SK-N-SH (cell line): ENCODE measurements at regions not wholly inside any gene's neighbourhood (a gene's known extent, or its start where the extent isn't known, plus 50 kb on each side); places are given as distances from the start of the nearest gene placed in this dataset.
"Not testable (repeated sequence)": the region's sequence is repeated elsewhere in the genome, so short reads cannot be mapped to it uniquely, and the experiment has no call there.

ENCODE experiments used
- CTCF ChIA-PET: fragments of 300-600, 350-600 bp; formaldehyde crosslinking; extraction: SDS; loops from one replicate; lab custom pipeline; 2021; lab: Yijun Ruan, JAX
- POLR2A ChIA-PET: fragments of 350-600 bp; sonication (Branson Sonifier 250); formaldehyde crosslinking; extraction: SDS; loops from one replicate; lab custom pipeline; 2020; ENCODE audit warnings: antibody characterized with exemption, inconsistent platforms; lab: Yijun Ruan, JAX
- DNase-seq: peaks from one replicate; pipeline ENCODE4 v3.0.0; 2012
- H2AFZ ChIP-seq: fragments of 200-600 bp; sonication (generic); 2 replicates; pipeline ENCODE4 v1.8.1; 2016; ENCODE audit warnings: antibody characterized with exemption, mild to moderate bottlenecking, low read depth
- H3F3A ChIP-seq: fragments of 200-600 bp; sonication (generic); replicated peaks from 2 replicates; pipeline ENCODE3; 2016; ENCODE audit warnings: antibody characterized with exemption, mild to moderate bottlenecking; ENCODE audit not compliant: insufficient read depth
- H3K27ac ChIP-seq, 2 experiments: fragments of 200-500 bp in 1 of 2; fragments of 200-600 bp in 1 of 2; sonication (Bioruptor generic) in 1 of 2; sonication (generic), shearing (Covaris generic) in 1 of 2; 2 replicates each; pipeline versions ENCODE4 v1.5.1 to v1.6.1; 2014 to 2016; ENCODE audit warnings: low read depth in 2 of 2, inconsistent platforms in 1 of 2, low read length in 1 of 2, mild to moderate bottlenecking in 1 of 2, mixed read lengths in 1 of 2
- H3K27me3 ChIP-seq: fragments of 200-600 bp; sonication (generic), shearing (Covaris generic); 2 replicates; pipeline ENCODE4 v1.6.1; 2016; ENCODE audit warnings: mixed run types; ENCODE audit not compliant: insufficient read depth
- H3K36me3 ChIP-seq, 2 experiments: fragments of 200-500 bp in 1 of 2; fragments of 200-600 bp in 1 of 2; sonication (Bioruptor generic) in 1 of 2; sonication (generic) in 1 of 2; replicated peaks in 1 of 2; 2 replicates each; pipeline versions ENCODE3 to v1.5.1; 2014 to 2016; ENCODE audit warnings: low read length in 1 of 2, mild to moderate bottlenecking in 1 of 2; ENCODE audit not compliant: insufficient read depth in 2 of 2, control insufficient read depth in 1 of 2
- H3K4me1 ChIP-seq, 2 experiments: fragments of 200-500 bp in 1 of 2; fragments of 200-600 bp in 1 of 2; sonication (Bioruptor generic) in 1 of 2; sonication (generic), shearing (Covaris generic) in 1 of 2; 2 replicates each; pipeline versions ENCODE4 v1.5.1 to v1.6.1; 2014 to 2016; ENCODE audit warnings: low read depth in 1 of 2, low read length in 1 of 2, mixed run types in 1 of 2; ENCODE audit not compliant: insufficient read depth in 2 of 2, control insufficient read depth in 1 of 2
- H3K4me2 ChIP-seq: fragments of 200-600 bp; sonication (generic), shearing (Covaris generic); 2 replicates; pipeline ENCODE4 v1.6.1; 2017; ENCODE audit warnings: mixed run types
- H3K4me3 ChIP-seq, 2 experiments: fragments of 200-500 bp in 1 of 2; fragments of 200-600 bp in 1 of 2; sonication (Bioruptor generic) in 1 of 2; sonication (generic), shearing (Covaris generic) in 1 of 2; 2 replicates each; pipeline versions ENCODE4 v1.5.1 to v1.8.1; 2014 to 2016; ENCODE audit warnings: low read depth in 2 of 2, inconsistent platforms in 1 of 2, low read length in 1 of 2, mild to moderate bottlenecking in 1 of 2, mixed read lengths in 1 of 2, moderate library complexity in 1 of 2
- H3K79me2 ChIP-seq: fragments of 200-600 bp; sonication (generic); 2 replicates; pipeline ENCODE4 v1.8.1; 2017; ENCODE audit warnings: mild to moderate bottlenecking; ENCODE audit not compliant: insufficient read depth
- H3K9ac ChIP-seq: fragments of 200-600 bp; sonication (generic); 2 replicates; pipeline ENCODE4 v1.6.1; 2017; ENCODE audit warnings: mixed run types
- H3K9me2 ChIP-seq: fragments of 200-600 bp; sonication (generic); 2 replicates; pipeline ENCODE4 v1.6.1; 2017; ENCODE audit warnings: mixed run types
- H3K9me3 ChIP-seq: fragments of 200-600 bp; sonication (generic); 2 replicates; pipeline ENCODE4 v1.6.1; 2017; ENCODE audit warnings: mixed run types, mild to moderate bottlenecking, moderate library complexity
- H4K20me1 ChIP-seq: fragments of 200-600 bp; sonication (generic); 2 replicates; pipeline ENCODE4 v1.6.1; 2017; ENCODE audit warnings: mild to moderate bottlenecking, mixed run types; ENCODE audit not compliant: insufficient read depth
- CHD2 ChIP-seq: fragments of 150-350 bp; IDR thresholded peaks from 2 replicates; pipeline ENCODE4 v1.6.1; 2018; ENCODE audit warnings: low read length; ENCODE audit not compliant: partially characterized antibody
- CTCF ChIP-seq: fragments of 200-600 bp; sonication (generic); IDR thresholded peaks from 2 replicates; pipeline ENCODE4 v1.6.1; 2017; ENCODE audit warnings: antibody characterized with exemption, mild to moderate bottlenecking, moderate library complexity
- FOXJ3 ChIP-seq: sonication (generic); formaldehyde crosslinking; IDR thresholded peaks from 2 replicates; pipeline ENCODE4 v1.5.1; 2020; ENCODE audit warnings: mild to moderate bottlenecking, missing genetic modification reagents
- FOXM1 ChIP-seq: IDR thresholded peaks from 2 replicates; pipeline ENCODE4 v1.4.0; 2012; ENCODE audit warnings: low read depth, mild to moderate bottlenecking
- GATA2 ChIP-seq: sonication (generic); formaldehyde crosslinking; IDR thresholded peaks from 2 replicates; pipeline ENCODE4 v1.5.0; 2020; ENCODE audit warnings: mild to moderate bottlenecking, missing genetic modification reagents
- MEF2A ChIP-seq: IDR thresholded peaks from 2 replicates; pipeline ENCODE4 v1.4.0; 2012; ENCODE audit warnings: low read depth, borderline replicate concordance
- MXI1 ChIP-seq: IDR thresholded peaks from 2 replicates; pipeline ENCODE4 v1.6.1; 2012; ENCODE audit warnings: mild to moderate bottlenecking, low read depth, low read length, improper control_type of control experiment
- POLR2AphosphoS5 ChIP-seq: IDR thresholded peaks from 2 replicates; pipeline ENCODE4 v1.6.1; 2012; ENCODE audit warnings: low read depth, low read length
- RAD21 ChIP-seq: IDR thresholded peaks from 2 replicates; pipeline ENCODE4 v1.6.1; 2012; ENCODE audit warnings: mild to moderate bottlenecking, low read length
- RFX5 ChIP-seq: IDR thresholded peaks from 2 replicates; pipeline ENCODE4 v1.6.1; 2012; ENCODE audit warnings: mild to moderate bottlenecking, improper control_type of control experiment, low read length
- RXRA ChIP-seq: IDR thresholded peaks from 2 replicates; pipeline ENCODE4 v1.4.0; 2012; ENCODE audit warnings: low read depth, mild to moderate bottlenecking, borderline replicate concordance
- SMC3 ChIP-seq: IDR thresholded peaks from 2 replicates; pipeline ENCODE4 v1.6.1; 2012; ENCODE audit warnings: low read depth, low read length, improper control_type of control experiment
- TCF12 ChIP-seq: IDR thresholded peaks from 2 replicates; pipeline ENCODE4 v1.4.0; 2012
- USF1 ChIP-seq: IDR thresholded peaks from 2 replicates; pipeline ENCODE4 v1.4.0; 2012; ENCODE audit warnings: low read depth, borderline replicate concordance
- WGBS: methylation state at CpG from one replicate; pipeline ENCODE4 v1.1.6; 2017; ENCODE audit warnings: low lambda C conversion rate; 5-methylcytosine and 5-hydroxymethylcytosine counted together
- TF ChIP-seq, protein P1 (sequence below): fragments of 150-350 bp; IDR thresholded peaks from 2 replicates; pipeline ENCODE4 v1.6.1; 2016; ENCODE audit warnings: mild to moderate bottlenecking, low read depth, low read length

DNA sequence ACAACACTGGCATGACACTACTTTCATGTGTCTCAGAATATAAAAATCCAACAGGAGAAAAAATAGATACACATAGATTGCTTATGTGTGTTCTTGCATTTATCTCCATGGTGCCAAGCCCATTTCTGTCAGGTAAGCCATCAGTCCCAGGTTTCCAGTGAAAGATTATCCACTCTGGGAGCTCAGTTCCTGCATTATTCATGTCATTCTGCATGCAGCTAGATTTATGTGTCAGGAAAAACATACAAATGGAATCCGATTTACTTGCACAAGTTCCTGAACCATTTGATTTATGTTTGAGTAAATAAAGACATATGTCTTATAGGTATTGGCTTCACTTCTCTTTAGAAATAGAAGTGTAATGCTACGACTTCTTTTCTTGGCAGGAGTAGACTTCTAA is 569.7 kb downstream of the KCNJ2 start:
- no peak overlapping the region for H3K9ac ChIP-seq
- 27% methylated on average over 2 of the region's 2 CpGs for WGBS
- no peaks in the 10 kb centered on the region for H3F3A ChIP-seq
- no peaks in the 10 kb centered on the region for H3K36me3 ChIP-seq
- no peaks in the 10 kb centered on the region for H3K9me3 ChIP-seq
- H3K27ac ChIP-seq, result no peak overlapping the region
- no peaks in the 10 kb centered on the region; a peak in 1 of 4 replicates for H3K4me1 ChIP-seq
- ChIA-PET CTCF (interaction anchor here (0.6 to 3.2 kb wide), 3 partner anchors 27 to 83 kb away, joined by 3 to 17 read pairs (median 4); no protein-coding TSS in a partner anchor), POLR2A (no interaction called here)
- TF ChIP-seq FOXJ3 (CRISPR knock-in tag) (no peak), GATA2 (CRISPR knock-in tag) (no peak), CHD2 (no peak), MXI1 (no peak), SMC3 (no peak), RAD21 (no peak), CTCF (no peak), MEF2A (no peak), POLR2AphosphoS5 (no peak), FOXM1 (no peak), RFX5 (no peak), USF1 (no peak), TCF12 (no peak), RXRA (no peak)
- TF ChIP-seq, protein P1, sequence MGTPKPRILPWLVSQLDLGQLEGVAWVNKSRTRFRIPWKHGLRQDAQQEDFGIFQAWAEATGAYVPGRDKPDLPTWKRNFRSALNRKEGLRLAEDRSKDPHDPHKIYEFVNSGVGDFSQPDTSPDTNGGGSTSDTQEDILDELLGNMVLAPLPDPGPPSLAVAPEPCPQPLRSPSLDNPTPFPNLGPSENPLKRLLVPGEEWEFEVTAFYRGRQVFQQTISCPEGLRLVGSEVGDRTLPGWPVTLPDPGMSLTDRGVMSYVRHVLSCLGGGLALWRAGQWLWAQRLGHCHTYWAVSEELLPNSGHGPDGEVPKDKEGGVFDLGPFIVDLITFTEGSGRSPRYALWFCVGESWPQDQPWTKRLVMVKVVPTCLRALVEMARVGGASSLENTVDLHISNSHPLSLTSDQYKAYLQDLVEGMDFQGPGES, result no peak
- no peak overlapping the region for H3K4me2 ChIP-seq
- no peak for DNase-seq
- no peaks in the 10 kb centered on the region for H4K20me1 ChIP-seq
- no peak overlapping the region for H2AFZ ChIP-seq
- no peaks in the 10 kb centered on the region for H3K79me2 ChIP-seq
- H3K27me3 ChIP-seq, result no peaks in the 10 kb centered on the region
- no peak overlapping the region for H3K4me3 ChIP-seq
- no peaks in the 10 kb centered on the region for H3K9me2 ChIP-seq

- DNase-seq, H4K20me1 ChIP-seq, H3K9me2 ChIP-seq, H3K9me3 ChIP-seq, H2AFZ ChIP-seq, POLR2A ChIA-PET, H3K79me2 ChIP-seq, H3K27ac ChIP-seq, H3K4me2 ChIP-seq, H3K36me3 ChIP-seq, H3K27me3 ChIP-seq, H3K9ac ChIP-seq, H3F3A ChIP-seq, H3K4me3 ChIP-seq, H3K4me1 ChIP-seq: not testable (repeated sequence)
- CTCF ChIA-PET, result interaction anchor here (0.5 to 0.6 kb wide), 2 partner anchors 20 to 1276 kb away, joined by 3 to 5 read pairs; no protein-coding TSS in a partner anchor
- WGBS, result 44% methylated on average over 1 of the region's 1 CpG
These were observed 577.2 kb downstream of the KCNJ2 start for GRCh38 chr17:70746574-70746973.
